Activated CD4-positive, CD25-positive, alpha-beta regulatory T cell (primary cell): ENCODE measurements at regions not wholly inside any gene's neighbourhood (a gene's known extent, or its start where the extent isn't known, plus 50 kb on each side); places are given as distances from the start of the nearest gene placed in this dataset.

Experiments
- DNase-seq, 4 experiments: peaks; one replicate each; lab custom pipeline; 2025; lab: John Stamatoyannopoulos, UW

DNA sequence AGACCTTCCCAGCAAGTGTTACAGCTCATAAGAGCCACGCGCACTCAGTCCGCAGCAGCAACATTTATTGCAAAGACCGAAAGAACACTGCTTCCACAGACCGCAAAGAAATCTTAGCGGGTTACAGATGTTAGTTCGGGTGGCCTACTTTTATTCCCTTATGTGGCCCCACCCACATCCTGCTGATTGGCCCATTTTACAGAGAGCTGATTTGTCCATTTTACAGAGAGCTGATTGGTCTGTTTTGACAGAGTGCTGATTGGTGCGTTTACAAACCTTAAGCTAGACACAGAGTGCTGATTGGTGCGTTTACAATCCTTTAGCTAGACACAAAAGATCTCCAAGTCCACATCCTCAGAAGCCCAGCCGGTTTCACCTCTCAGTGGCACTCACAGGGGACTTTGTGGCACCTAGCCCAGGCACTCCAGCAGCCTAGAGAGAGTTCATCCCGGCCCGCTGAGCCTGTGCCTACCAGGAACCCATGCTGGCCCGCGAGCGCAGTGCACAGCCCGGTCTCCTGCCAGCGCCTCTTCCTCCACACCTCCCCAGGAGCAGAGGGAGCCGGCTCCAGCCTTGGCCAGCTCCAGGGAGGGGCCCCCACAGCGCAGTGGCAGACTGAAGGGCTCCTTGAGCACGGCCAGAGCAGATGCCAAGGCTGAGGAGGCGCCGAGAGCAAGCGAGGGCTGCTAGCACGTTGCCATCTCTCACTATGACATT lies 244.3 kb upstream of the TSHZ2 start:
- no peak for DNase-seq

GRCh38 chr20:52724541-52724940 lies 247.6 kb upstream of the TSHZ2 start:
- DNase-seq: no peak

- DNase-seq: no peak
These were observed 249.1 kb upstream of the TSHZ2 start for GRCh38 chr20:52722926-52723688.

DNA sequence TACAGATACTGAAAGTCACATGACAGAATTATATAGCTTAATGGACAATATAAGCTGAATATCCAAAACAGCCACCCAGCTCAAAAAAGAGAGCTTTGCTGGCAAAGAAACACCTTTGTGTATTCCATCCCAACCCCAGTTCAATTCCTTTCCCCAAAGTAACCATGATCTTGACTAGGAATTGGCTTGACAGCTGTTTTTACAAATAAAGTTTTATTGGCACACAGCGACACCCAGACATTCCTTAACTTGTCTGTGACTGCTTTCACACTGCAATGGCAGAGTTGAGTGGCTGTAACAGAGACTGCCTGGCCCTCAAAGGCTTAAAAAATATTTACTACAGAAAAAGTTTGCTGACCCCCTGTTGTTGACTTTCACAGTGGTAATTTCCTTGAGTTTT lies 264.0 kb upstream of the TSHZ2 start:
- DNase-seq: no peak

DNA sequence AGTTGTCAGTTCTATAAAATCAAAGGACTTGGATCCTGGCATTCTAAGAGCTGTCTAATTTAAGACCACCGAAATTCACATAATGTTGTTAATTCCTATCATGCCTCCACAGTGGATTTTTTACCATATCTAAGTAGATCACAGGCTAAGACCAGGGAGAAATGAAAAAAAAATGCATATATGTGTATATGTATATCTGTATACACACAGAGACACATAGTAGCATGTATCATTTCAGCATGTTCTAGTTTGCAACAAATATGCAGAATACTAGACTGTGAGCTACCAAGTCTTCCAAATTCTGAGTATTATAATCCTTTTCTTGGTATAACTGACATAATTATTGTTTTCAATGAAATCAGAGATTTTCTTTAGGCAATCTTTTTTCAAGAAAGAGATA lies 267.6 kb upstream of the TSHZ2 start:
- DNase-seq: no peak

DNA sequence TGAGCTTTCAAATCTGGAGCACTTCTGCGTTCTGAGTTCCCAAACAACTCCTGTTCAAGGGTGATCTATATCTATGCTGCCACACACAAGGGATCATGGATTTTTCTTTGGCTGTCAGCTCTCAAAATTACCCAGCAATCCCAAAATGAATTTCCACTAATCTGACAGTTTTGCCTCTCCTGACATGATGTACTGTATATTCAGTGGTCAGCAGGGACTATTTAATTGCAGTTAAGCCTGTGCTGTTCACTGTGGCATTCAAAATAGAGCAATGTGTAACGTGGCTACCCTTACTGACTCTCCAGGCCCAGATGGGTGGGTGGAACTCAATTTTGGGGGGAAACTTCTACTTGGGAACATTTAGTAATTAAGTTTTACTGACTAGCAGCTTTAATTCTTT lies 283.8 kb upstream of the TSHZ2 start:
- DNase-seq: no peak

- DNase-seq: no peak
These were observed 287.3 kb upstream of the TSHZ2 start for GRCh38 chr20:52684905-52685304.

DNA sequence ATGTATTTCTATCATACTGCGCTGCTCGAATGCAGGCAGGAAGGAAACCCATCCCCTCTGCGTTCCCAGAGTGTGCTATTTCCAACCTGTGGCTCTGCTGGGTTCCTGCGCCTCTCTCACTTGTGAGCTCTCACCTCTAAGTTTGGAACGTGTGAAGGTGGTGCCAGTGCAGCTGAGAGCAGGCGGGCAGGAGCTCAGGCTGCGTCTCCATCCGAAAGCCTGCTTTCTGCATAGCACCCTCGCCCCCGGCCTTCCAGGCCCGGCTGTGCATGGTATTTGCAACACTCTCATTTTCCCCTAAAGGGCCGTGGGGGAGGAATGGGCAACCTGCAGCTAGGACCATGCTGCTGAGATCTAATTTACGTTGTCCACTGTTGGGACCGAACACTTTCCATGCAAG lies 288.0 kb upstream of the TSHZ2 start:
- no peak for DNase-seq

DNA sequence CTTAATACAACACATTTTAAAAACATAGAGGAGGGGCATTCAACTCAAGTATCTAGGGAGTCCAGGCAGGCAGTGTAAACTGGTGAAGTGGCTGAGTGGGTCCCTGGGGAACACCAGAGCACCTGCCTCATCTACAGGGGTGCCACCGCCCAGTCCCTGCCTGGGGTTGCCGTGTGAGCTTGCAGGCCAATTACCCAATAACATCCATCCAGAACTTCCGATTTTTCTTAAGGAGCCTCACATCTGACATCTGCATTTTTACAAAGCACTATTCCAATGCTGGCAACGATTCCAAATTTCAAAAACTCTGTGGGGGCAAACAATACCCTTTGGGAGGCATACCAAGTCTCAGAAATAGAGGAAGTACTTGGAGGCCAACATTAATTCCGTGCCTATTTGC lies 288.4 kb upstream of the TSHZ2 start:
- no peak for DNase-seq

GRCh38 chr20:52682237-52682636 lies 289.9 kb upstream of the TSHZ2 start:
- DNase-seq: no peak

GRCh38 chr20:52681288-52681687 lies 290.9 kb upstream of the TSHZ2 start:
- no peak for DNase-seq

DNA sequence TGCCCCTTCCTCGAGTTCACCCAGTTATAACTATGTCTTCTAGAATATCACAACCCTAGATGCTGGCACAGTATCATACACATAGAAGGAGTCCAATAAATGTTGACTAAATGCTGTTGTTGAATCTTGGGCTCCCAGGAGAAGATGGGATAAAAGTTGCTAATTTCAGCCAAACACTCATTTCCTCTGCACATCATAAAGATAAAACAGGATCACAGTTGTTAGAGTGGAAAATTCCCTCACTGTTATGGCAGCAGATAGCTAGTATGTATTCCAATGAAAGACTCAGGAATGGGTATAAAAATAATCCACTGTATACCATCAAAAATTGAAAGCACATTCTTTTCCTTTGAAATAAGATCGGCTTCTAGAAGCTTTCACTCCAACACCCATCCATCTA lies 294.9 kb upstream of the TSHZ2 start:
- DNase-seq: no peak

GRCh38 chr20:52676283-52676995 lies 295.7 kb upstream of the TSHZ2 start:
- DNase-seq: no peak

DNA sequence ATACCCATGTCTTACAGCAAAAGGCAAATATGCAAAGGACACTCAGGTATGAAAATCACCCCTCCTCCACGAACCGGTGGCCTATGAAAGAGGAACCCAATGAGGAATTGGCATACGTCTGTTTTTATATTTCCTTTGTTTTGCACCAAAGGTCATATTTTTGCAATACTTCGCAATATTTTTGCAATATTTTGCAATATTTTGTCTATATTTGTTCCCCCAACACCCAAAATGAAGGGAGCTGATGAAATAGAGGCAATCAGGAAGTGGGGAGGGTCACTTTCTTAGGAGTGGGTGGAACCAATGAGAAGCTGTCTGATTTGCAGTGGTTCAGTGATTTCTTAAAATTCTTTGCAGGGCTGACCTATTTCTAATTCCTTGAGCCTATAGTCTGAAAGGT lies 296.8 kb upstream of the TSHZ2 start:
- no peak for DNase-seq

DNA sequence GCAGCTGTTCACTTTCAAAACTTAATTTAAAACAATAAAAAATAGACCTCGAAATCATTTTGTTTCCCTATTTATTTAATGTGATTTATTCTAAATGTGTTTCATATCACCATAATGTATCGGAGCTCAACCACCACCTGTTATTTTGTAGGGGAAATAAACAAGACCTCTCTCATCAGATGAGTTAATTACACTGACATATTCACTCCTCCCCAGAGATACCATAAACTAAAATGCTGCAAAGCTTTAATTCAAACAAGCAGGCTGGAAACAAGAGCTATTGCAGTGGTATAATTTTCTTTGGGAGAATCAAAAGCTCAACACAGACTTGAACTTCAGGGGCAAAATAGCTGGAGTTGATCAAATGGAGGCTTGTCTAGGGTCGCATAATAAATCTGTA lies 303.5 kb upstream of the TSHZ2 start:
- no peak for DNase-seq

GRCh38 chr20:52667358-52667757 lies 304.8 kb upstream of the TSHZ2 start:
- DNase-seq: no peak

DNA sequence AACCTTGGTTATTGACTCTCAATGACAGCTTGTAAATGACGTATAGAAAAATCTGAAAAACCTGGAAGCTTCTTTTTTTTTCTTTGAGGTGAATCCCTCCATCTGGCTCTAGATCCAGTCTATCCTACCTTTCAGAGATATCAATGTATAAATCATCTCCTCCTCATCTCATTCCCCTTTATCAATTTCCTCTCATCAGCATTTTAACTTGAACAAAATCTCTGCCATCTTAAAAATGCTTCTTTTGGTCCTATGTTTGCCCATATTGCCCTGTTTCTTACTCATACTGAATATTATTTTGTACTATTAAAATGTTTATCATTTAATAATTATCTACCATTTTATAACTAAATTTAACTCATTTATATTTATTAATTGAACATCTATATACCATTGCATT lies 306.7 kb upstream of the TSHZ2 start:
- DNase-seq: no peak

GRCh38 chr20:52655395-52655794 lies 316.8 kb upstream of the TSHZ2 start:
- no peak for DNase-seq

- no peak for DNase-seq
These were observed 317.6 kb upstream of the TSHZ2 start for GRCh38 chr20:52654567-52654966.

GRCh38 chr20:52652271-52652670 lies 319.9 kb upstream of the TSHZ2 start:
- DNase-seq: no peak

DNA sequence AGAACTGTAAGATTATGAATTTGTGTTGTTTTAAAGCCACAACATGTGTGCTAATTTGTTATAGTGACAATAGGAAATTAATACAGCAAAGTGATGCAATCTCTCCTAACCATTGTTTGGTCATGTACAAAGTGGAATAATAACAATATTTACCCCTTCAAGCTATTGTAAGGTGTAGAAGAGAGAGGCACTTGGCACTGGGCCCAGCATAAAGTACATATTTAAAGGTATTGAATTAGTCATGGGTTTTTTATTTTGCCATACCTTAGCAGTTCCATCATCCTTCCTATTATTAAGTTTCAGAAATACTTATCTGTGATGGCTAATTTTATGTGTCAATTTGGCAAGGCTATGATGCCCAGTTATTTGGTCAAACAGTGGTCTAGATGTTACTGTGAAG lies 322.4 kb upstream of the TSHZ2 start:
- no peak for DNase-seq

DNA sequence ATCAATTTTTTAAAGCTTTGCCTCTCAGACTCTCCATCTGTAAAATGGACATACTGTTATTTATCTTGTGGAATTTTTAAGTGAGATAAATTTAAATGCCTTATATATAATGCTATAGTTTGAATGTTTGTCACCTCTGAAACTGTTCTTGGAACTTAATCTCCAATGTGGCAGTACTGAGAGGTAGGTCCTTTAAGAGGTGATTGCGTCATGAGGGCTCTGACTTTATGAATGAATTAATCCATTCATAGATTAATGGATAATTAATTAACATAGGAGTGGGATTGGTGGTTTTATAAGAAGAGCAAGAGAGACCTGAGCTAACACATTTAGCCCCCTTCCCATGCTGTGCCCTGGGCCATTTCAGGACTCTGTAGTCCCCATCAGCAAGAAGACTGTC lies 326.3 kb upstream of the TSHZ2 start:
- DNase-seq: no peak

GRCh38 chr20:52643034-52643433 lies 329.1 kb upstream of the TSHZ2 start:
- no peak for DNase-seq
